22Rv1 (cell line): ENCODE measurements at regions not wholly inside any gene's neighbourhood (a gene's known extent, or its start where the extent isn't known, plus 50 kb on each side); places are given as distances from the start of the nearest gene placed in this dataset.

Source experiments
- H3K27ac ChIP-seq: fragments of 450-650 bp; 2 replicates; pipeline ENCODE4 v1.5.1; 2017
- ZFX ChIP-seq: fragments of 450-650 bp; IDR thresholded peaks from 2 replicates; pipeline ENCODE4 v1.6.1; 2017; ENCODE audit warnings: antibody characterized with exemption, borderline replicate concordance
- TF ChIP-seq, protein P1 (sequence below): fragments of 450-650 bp; IDR thresholded peaks from 2 replicates; pipeline ENCODE4 v1.5.1; 2017; ENCODE audit warnings: mild to moderate bottlenecking

GRCh38 chr12:43180242-43180641 lies 371.8 kb downstream of the ADAMTS20 start:
- TF ChIP-seq, protein P1, sequence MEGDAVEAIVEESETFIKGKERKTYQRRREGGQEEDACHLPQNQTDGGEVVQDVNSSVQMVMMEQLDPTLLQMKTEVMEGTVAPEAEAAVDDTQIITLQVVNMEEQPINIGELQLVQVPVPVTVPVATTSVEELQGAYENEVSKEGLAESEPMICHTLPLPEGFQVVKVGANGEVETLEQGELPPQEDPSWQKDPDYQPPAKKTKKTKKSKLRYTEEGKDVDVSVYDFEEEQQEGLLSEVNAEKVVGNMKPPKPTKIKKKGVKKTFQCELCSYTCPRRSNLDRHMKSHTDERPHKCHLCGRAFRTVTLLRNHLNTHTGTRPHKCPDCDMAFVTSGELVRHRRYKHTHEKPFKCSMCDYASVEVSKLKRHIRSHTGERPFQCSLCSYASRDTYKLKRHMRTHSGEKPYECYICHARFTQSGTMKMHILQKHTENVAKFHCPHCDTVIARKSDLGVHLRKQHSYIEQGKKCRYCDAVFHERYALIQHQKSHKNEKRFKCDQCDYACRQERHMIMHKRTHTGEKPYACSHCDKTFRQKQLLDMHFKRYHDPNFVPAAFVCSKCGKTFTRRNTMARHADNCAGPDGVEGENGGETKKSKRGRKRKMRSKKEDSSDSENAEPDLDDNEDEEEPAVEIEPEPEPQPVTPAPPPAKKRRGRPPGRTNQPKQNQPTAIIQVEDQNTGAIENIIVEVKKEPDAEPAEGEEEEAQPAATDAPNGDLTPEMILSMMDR = no peak
- TF ChIP-seq ZFX = no peak
- no peak overlapping the region for H3K27ac ChIP-seq

DNA sequence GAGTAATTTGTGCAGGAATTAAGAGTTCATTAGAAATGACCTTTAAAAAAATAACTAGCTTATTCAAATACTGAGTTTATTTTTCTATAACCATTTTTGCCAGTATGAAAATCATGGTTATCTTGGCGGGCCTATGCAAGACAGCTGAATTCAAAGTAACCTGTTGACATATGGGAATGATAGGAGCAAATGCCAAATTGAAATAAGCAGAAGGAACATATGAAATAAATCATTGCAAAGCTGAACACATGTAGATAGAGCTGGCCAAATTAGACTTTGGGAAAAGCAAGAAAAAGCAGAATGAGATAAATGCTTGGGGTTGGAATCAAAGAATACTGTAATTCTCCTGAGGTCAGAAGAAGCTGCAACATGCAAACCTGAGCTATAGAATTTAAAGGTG lies 372.5 kb downstream of the ADAMTS20 start:
- H3K27ac ChIP-seq = no peak overlapping the region
- TF ChIP-seq, protein P1 = no peak
- TF ChIP-seq ZFX = no peak

DNA sequence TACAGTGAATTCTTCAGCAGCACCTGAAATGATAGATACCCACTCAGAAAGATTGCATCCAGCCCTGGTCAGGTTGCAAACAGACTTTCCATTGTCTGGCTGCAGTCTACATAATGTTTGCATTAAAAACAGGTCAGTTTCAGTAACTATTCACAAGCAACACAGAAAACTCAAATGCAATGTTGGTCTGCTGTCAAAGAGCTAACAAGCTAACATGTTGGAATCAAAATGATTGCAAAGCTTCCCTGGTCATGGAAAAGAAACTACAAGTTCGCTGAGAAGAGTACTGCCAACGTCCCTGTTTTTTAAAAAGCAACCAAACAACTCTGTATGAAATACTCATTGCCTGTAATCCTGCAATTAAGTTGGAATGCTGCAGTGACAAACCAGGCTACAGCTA lies 374.7 kb downstream of the ADAMTS20 start:
- TF ChIP-seq, protein P1 = no peak
- TF ChIP-seq ZFX = no peak
- no peak overlapping the region for H3K27ac ChIP-seq

DNA sequence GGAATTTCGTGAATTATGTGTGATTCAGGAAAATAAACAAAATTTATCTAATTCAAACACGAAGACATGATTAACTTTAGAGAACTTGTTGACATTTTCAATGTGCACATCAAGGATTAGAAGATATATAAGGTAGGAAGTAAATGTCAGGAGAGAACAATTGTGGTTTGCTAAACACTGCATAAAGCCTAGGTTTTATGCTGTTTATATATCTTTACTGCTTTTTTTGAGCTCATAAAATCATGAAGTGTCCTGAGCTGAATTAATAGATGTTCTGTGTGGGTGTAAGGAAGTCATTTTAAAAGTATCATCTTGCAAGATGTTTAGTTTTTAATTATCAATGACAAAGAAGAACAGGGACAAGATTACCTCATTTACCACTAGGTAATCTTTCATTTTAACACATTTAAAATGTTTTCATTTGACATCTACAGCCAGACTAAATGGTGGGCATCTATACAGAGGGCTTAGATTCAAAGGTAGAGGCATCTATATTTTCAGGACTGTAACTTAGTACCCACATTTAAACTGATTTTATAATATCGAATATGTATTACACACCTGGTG lies 382.8 kb downstream of the ADAMTS20 start:
- H3K27ac ChIP-seq = no peak overlapping the region
- no peak for TF ChIP-seq ZFX
- TF ChIP-seq, protein P1 = no peak

DNA sequence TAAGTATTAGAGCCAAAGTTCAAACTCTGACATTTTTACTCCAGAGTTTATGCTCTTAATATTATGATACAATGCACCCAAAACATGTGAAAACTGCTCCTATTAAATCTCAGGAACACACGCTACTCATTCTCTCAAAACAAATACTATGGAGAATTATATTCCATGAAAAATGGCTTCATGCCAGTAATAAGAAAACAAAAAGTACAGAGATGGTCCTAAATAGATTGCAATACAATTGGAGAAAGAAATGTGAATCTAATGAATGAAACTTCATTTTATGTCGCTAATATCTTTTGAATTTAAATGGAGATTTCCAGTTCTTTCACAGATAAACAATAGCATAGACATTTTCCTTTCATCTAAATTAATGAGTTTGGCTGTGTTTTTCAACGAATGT lies 384.3 kb downstream of the ADAMTS20 start:
- H3K27ac ChIP-seq = no peak overlapping the region
- TF ChIP-seq, protein P1 = no peak
- no peak for TF ChIP-seq ZFX

DNA sequence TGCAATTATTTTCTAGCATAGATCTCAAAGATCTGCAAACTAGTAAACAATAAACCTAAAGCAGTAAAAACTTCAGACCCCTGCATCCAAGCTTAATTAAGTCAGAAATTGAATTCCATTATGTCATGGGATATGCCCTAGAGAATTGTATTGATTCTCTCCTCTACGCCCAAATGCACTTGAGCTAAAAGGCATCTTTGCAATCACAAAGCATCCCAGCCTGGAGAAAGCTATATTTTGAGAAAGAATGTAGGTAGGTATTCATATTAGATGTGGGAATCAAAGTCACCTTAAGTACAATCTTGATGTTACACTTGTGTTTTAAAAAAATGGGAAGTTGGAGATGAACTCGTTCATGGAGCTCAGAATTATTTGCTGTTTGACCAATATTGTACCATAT lies 386.7 kb downstream of the ADAMTS20 start:
- no peak overlapping the region for H3K27ac ChIP-seq
- TF ChIP-seq ZFX = no peak
- TF ChIP-seq, protein P1 = no peak

DNA sequence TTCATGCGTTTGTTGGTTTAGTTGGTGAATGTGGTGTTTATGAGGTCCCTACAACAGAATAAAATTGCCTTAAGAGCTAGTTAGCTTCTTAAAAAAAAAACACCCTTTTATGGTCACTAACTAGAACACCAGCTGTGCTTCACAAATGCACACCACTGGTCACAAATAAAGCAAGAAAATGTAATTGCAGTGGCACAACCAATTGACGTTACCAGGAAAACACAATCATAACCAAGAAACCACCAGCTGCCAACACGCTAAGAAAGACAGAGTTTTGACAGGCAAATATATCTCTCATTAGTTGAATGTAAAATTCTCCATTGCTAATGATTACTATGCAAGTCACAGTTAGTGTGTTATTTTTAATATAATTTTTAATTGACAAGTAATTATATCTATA lies 389.9 kb downstream of the ADAMTS20 start:
- TF ChIP-seq ZFX = no peak
- TF ChIP-seq, protein P1 = no peak
- no peak overlapping the region for H3K27ac ChIP-seq
